Thyroid gland (tissue), 4 donors: ENCODE measurements at regions not wholly inside any gene's neighbourhood (a gene's known extent, or its start where the extent isn't known, plus 50 kb on each side); places are given as distances from the start of the nearest gene placed in this dataset.

Experiments used
- CTCF ChIP-seq, 6 experiments: fragments of 200-600 bp in 3 of 6; fragments of 450-650 bp in 3 of 6; sonication (generic) in 3 of 6; IDR thresholded peaks; one replicate each; pipeline ENCODE4 v1.5.1; 2016 to 2019; ENCODE audit warnings: antibody characterized with exemption in 6 of 6, mild to moderate bottlenecking in 2 of 6, inconsistent platforms in 1 of 6, moderate library complexity in 1 of 6
- POLR2A ChIP-seq, 2 donors: fragments of 450-650 bp; IDR thresholded peaks; one replicate each; pipeline ENCODE4 v1.6.1; 2017; ENCODE audit warnings: antibody characterized with exemption in 2 of 2, mild to moderate bottlenecking in 2 of 2, moderate library complexity in 1 of 2

GRCh38 chr6:139758209-139758611, 383.8 kb upstream of the CITED2 start:
- TF ChIP-seq CTCF (IDR thresholded peaks at IDR 0.05) = no peak
- TF ChIP-seq POLR2A (IDR thresholded peaks at IDR 0.05) = no peak
